ENCODE measurements at regions not wholly inside any gene's neighbourhood (a gene's known extent, or its start where the extent isn't known, plus 50 kb on each side); places are given as distances from the start of the nearest gene placed in this dataset.

DNA sequence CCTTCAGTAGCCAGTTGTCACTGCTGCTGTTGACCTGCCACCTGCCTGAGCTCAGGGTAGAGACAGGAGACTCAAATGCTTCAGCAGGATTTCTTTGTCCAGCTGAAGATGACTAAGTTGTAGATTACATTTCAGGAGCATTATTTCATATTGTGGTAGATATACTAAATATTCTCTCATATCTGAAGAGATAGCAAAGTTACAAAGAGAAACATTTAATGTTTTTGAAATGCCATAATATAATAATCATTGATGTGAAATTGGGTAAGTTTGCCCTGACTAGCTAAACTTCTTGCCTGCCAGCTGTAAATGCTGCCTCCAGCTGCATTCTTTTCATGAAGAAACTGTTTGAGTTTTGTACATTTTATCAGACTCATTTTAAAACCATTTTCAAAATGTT, 247.6 kb upstream of the CNKSR2 start:
- H3K27ac ChIP-seq: no peak overlapping the region
- H3K4me3 ChIP-seq: no peak overlapping the region
- TF ChIP-seq, protein P1, sequence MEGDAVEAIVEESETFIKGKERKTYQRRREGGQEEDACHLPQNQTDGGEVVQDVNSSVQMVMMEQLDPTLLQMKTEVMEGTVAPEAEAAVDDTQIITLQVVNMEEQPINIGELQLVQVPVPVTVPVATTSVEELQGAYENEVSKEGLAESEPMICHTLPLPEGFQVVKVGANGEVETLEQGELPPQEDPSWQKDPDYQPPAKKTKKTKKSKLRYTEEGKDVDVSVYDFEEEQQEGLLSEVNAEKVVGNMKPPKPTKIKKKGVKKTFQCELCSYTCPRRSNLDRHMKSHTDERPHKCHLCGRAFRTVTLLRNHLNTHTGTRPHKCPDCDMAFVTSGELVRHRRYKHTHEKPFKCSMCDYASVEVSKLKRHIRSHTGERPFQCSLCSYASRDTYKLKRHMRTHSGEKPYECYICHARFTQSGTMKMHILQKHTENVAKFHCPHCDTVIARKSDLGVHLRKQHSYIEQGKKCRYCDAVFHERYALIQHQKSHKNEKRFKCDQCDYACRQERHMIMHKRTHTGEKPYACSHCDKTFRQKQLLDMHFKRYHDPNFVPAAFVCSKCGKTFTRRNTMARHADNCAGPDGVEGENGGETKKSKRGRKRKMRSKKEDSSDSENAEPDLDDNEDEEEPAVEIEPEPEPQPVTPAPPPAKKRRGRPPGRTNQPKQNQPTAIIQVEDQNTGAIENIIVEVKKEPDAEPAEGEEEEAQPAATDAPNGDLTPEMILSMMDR (IDR thresholded peaks at IDR 0.05): no peak
- no peak for DNase-seq (ENCODE audit: low spot score)

DNA sequence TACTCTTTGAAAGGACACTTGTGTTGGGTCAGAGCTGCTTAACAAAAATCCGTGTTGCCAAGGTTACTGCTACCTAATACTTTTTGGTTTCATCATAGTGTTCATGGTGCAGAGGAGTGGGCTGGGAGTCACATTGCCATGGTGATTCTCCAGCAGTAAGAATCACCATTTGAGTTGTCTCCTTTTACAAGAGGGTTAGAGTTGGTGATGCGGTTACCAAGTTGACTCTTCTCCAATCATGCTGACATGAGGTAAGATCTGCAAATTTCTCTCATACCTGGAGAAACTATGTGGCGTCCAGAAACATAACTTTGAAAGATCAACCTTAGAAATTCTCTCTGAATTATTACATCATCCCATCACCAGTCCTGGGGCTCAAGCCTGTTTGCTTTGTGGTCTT, 242.9 kb upstream of the CNKSR2 start:
- H3K27ac ChIP-seq: no peak overlapping the region
- TF ChIP-seq, protein P1 (IDR thresholded peaks at IDR 0.05): no peak
- DNase-seq (ENCODE audit: low spot score): no peak
- no peak overlapping the region for H3K4me3 ChIP-seq

DNA sequence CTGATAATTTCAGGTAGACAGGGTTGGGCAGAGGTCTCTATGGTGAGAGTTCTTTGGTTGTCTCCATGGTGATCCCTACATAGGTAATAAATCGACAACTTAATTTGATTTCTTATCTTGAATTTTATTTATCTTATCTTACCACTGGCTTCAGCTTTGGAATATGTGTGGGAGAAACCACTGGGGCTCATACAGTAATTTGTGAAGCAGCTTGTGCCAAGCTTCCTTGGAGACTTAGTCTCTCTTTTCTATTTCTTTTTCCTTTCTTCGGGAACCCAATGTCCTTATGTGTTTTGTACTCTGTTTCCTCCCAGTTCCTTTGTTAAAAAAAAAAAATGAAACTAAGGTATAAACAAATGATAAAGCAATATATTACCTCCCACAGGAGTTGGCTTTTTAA, 242.4 kb upstream of the CNKSR2 start:
- H3K27ac ChIP-seq: no peak overlapping the region
- no peak for DNase-seq (ENCODE audit: low spot score)
- no peak overlapping the region for H3K4me3 ChIP-seq
- TF ChIP-seq, protein P1 (IDR thresholded peaks at IDR 0.05): no peak

DNA sequence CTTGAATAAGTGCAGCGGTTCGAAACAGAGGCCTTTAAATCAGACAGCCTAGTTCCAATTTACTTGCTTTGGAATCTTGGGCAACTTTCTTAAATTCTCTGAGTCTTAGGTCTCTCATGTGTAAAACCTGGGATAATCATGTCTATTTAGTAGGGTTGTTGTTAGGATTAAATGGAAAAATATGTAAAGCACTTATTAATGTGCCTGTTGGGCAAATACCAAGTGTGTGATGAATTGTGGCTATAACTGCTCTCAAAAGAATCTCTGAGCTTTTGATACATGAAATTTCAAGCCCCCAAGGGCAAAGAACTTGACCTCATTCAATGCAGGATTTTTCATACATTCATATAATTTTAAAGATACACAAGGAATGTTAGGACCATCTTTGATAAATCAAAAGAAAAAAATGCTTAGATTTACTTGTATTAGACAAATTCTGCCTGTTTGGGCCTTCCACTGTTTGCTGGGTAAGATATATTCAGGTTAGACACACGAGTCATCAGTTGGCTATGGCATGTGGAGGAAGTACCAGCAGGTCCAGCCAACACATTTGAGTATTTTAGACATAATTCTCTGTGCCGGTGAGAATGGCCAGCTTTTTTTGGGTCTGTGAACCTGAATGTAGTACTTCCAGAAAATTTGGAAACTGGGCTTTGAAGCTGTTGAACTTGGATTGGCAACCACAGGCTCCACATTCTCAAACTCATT, 241.4 kb upstream of the CNKSR2 start:
- no peak for DNase-seq (ENCODE audit: low spot score)
- H3K27ac ChIP-seq: no peak overlapping the region
- no peak overlapping the region for H3K4me3 ChIP-seq
- TF ChIP-seq, protein P1 (IDR thresholded peaks at IDR 0.05): no peak

DNA sequence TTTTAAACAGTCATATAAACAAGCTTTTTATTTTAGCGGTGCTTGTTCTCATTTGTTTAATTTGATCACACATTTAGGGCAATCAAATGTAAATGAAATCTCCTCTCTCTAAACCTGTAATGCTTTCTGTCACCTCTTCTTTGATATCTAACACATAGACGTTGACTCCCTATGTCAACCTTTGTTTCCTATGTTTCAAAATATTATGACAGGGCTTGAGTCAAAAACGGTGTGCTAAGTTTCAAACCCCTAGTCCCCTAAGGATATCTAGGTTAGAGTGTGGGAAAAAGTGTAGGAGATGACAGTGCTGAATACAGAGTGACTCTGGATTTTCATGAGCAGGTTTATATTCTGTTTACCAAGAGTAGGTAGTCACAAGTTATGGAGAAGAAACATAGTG, 224.0 kb upstream of the CNKSR2 start:
- TF ChIP-seq, protein P1 (IDR thresholded peaks at IDR 0.05): no peak
- no peak for DNase-seq (ENCODE audit: low spot score)

DNA sequence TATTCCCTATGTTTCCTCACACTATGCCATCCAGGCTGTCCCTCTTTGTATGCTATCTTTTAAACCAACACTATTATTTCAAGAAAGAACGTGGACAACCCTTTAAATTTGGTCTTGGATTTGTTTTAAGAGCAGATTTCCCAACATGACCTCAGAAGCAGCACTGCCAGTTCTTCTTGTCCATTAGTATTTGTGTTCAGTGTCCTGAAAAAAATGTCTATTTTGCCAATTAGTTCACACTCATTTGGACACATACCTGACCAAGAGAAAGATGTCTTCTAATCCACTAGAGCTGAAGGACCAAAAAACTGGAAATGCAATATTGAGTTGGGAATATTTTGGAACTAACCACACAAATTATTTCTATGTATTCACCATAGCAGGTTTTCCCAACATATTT, 223.2 kb upstream of the CNKSR2 start:
- TF ChIP-seq, protein P1 (IDR thresholded peaks at IDR 0.05): no peak
- H3K27ac ChIP-seq: no peak overlapping the region
- DNase-seq (ENCODE audit: low spot score): no peak

More for the DNA sequence above, 224.0 kb upstream of the CNKSR2 start:
- Histone ChIP-seq H3K27ac (peak overlapping the region in 1 of 2 donors; percentile 17), H3K4me3 (no peak overlapping the region)

DNA sequence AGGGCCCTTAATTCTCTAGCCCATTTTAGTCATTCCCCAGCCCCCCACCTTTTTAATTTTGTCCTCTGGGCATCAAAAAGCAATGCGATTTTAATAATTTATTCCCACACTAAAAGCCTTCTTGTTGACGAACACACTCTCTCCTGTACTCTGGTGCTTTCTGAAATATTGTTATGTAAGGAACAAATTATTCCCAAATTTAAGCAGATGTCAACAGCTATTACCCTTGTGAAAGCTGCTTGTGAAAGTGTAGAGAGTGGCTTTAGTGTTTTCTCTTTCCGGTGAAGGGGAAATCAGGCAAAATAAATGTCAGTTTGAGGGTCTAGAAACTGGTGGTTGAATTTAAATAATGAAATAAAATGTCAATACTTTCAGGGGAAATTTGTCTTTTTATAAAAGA, 221.2 kb upstream of the CNKSR2 start:
- Histone ChIP-seq H3K27ac (no peak overlapping the region), H3K4me3 (no peak overlapping the region)
- TF ChIP-seq, protein P1 (IDR thresholded peaks at IDR 0.05): no peak
- DNase-seq (ENCODE audit: low spot score): no peak

More for the DNA sequence above, 223.2 kb upstream of the CNKSR2 start:
- H3K4me3 ChIP-seq: no peak overlapping the region
